SK-N-MC (cell line): ENCODE measurements at regions not wholly inside any gene's neighbourhood (a gene's known extent, or its start where the extent isn't known, plus 50 kb on each side); places are given as distances from the start of the nearest gene placed in this dataset.

ENCODE experiments used
- EZH2 ChIP-seq: fragments of 200-600 bp; sonication (generic); IDR thresholded peaks from one replicate; pipeline ENCODE4 v1.6.1; 2017; ENCODE audit warnings: antibody characterized with exemption
- FOXP2 ChIP-seq: optimal IDR thresholded peaks from 2 replicates; pipeline ENCODE3; 2011; ENCODE audit warnings: mild to moderate bottlenecking, moderate library complexity; ENCODE audit not compliant: insufficient read depth; ENCODE audit errors: extremely low read length, control extremely low read depth
- POLR2AphosphoS5 ChIP-seq: IDR thresholded peaks from 2 replicates; pipeline ENCODE4 v1.6.1; 2012; ENCODE audit warnings: mild to moderate bottlenecking, low read depth, low read length, borderline replicate concordance

GRCh38 chr13:59229861-59230260, 933.9 kb downstream of the DIAPH3 start:
- TF ChIP-seq EZH2 (no peak), POLR2AphosphoS5 (no peak), FOXP2 (no peak)
